HG03039 (cell line): ENCODE measurements at regions not wholly inside any gene's neighbourhood (a gene's known extent, or its start where the extent isn't known, plus 50 kb on each side); places are given as distances from the start of the nearest gene placed in this dataset.
A peak's percentile ranks its signal among the peaks of the same experiment; 100 is the strongest.
"Not testable (repeated sequence)": the region's sequence is repeated elsewhere in the genome, so short reads cannot be mapped to it uniquely, and the experiment has no call there.

Source experiments
- ATAC-seq: cut with Tn5 transposase; IDR thresholded peaks from one replicate; pipeline ENCODE4 v1.9.1; 2021; ENCODE audit warnings: mild to moderate bottlenecking, moderate library complexity; ENCODE audit not compliant: unreplicated experiment

- not testable (repeated sequence) for ATAC-seq
Measured at GRCh38 chrY:17511984-17512383, 368.0 kb downstream of the CDY2B start.

- ATAC-seq = not testable (repeated sequence)
Measured at GRCh38 chrY:17511476-17511875, 368.5 kb downstream of the CDY2B start.

DNA sequence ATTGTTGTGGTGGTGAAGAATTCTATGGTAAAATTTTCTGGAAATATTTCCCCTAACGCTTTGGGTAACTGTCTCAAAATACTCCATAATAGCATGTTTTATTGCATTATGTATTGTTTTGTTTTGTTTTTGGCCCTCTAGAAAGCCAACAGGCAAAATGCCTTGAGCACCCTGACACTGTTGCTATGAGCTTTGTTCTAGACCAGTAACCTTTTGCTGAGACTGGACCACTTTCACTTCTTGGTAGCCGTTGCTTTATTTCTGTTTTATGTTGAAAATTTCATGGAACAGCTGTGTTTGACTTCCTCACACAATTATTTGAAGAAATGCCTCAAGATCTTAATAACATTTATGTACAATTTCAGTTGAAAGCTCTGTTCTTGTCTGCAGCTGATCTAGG lies 374.2 kb downstream of the CDY2B start:
- ATAC-seq = not testable (repeated sequence)

DNA sequence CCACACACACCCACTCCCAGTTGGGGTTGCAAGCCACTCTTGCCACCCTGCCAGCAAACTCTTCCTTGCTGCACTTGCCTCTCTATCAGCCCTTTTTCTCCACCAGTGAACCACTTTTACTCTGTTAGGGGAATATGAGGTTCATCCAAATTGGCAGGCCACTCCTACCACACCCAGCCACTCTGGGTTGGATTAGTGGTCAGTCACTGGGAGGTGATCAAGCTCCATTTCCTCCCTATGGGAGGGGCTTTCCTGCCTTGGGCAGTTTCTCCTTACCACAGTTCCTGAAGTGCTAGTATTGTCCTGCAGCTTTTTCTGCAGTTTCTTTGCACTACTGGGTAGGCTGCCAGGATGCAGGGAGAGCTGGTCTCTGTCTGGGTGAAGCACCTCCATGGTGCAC lies 395.3 kb downstream of the CDY2B start:
- not testable (repeated sequence) for ATAC-seq

DNA sequence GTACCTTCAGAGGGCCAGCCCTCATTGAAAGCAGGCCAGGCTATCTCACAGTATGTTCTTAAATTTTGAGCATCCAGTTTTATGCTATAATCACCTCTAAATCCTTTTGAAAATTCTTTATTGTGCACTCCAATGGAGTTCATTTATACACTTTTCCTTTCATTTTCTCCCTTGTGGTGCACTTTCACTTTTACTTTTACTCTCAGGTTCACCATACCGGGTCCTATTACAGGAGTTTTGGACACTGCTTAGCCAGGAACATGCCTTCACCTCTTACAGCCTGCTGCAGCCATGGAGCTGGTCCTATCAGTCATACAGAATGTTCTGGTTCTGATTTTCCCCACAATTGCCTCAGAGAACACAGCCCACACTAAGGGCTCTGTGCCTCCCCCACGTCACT lies 395.9 kb downstream of the CDY2B start:
- ATAC-seq = peak; percentile 73

DNA sequence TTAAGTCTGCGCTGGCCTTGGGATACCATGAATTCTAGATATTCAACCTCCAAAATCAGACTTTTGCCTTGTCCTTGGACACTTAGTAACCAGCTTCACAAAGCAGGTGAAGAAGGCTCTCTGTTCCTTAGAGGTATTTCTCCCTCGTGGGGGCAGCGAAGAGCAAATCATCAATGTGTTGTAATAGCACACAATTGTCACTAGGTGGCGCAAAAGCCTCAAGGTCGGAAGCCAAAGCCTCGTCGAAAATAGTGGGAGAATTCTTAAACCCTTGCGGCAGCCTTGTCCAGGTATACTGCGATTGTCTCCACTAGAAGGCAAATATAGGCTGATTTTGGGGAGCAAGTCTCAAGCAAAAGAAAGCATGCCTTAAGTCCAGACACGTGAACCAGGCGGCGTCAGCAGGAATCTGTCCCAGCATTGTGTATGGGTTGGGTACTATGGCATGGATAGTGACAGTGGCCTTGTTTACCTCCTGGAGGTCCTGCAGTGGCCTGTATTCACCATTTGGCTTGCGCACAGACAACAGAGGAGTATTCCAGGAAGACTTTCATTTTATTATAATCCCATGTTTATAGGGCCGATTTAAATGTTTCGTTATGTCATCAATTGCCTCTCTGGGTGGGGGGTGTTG lies 398.5 kb downstream of the CDY2B start:
- not testable (repeated sequence) for ATAC-seq

- not testable (repeated sequence) for ATAC-seq
Measured at GRCh38 chrY:17472068-17472467, 408.0 kb downstream of the CDY2B start.

DNA sequence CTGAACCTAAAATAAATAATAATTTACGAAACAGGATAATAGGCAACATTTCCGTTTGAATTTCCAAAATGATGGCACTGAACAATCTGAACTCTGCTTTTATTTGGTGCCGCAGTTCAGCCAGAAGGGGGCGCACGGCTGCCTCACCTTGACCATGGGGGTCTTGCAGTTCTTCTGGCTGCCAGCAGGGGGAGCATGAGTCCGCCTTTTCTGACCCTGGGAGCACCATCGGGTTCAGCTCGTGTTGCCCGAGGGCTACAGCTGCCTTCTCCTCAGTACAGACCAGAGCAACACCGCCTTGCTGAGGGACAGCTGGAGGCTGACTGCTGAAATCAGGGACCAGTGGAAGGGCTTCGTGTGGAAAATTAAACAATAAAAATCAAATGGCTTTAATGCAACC lies 420.3 kb downstream of the CDY2B start:
- ATAC-seq = peak; percentile 70

- ATAC-seq = no peak
Measured at GRCh38 chrY:17430570-17431166, 449.4 kb downstream of the CDY2B start.

DNA sequence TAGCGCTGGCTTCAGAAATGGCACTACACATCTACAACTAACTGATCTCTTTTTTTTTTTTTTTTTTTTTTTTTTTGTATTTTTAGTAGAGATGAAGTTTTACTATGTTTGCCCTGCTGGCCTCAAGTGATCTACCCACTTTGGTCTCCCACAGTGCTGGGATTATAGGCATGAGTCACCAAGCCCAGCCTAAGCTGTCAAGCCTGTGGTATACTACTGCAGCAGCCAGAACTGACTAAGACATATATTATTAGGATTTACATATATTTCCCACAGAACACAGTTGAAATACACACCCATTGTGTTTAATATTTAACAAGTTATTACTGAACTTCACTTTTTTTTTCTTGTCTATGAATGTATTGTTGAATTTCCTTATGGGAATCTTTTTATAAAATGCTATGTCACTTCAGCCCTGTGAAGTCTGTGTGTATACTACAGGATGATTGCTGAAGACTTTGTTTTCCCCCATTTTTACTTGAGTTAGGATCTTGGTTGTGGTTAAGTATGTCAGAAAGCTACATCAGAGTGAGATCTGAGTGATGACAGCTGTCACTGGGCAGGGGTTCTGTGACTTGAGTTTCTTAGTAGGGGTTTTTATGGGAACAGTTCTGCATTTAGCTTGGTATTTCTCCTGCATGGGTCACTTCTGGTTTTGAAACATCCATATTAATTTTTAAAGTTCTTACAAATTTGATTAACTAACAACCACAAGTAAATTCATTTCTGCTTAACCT lies 481.5 kb downstream of the CDY2B start:
- no peak for ATAC-seq

DNA sequence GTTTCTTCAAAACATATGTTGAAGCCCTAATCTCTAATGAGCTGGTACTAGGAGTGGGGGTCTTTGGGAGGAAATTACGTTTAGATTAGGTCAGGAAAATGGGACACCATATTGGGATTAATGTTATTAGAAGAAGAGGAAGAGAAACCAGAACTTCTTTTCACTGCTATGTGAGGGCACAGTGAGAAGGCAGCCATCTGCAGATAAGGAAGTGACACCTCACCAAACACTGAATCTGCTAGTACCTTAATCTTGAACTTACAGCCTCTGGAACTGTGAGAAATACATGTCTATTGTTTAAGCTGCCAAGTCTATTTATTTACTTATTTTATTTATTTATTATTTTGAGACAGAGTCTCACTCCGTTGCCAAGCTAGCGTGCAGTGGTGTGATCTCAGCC lies 482.4 kb downstream of the CDY2B start:
- no peak for ATAC-seq

- ATAC-seq = no peak
Measured at GRCh38 chrY:17381431-17382070, 498.5 kb downstream of the CDY2B start.

DNA sequence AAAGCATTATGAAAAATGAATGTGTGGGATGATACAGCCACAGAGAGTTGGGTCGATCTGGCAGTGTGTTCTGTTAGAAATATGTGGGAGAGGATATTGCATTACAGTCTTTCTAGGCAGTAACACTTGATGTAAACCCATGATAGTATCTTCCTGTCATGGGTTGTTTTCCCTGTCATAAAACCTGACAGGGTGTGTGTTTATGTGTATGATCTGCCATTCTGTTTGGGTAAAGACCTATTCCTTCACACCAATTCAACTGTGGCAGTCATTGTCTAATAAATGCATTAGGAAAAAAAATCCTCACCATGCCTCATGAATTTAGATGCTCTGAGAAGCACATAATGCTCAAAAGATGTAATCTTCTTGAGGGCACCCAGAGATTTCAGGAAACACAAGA lies 501.7 kb downstream of the CDY2B start:
- no peak for ATAC-seq

DNA sequence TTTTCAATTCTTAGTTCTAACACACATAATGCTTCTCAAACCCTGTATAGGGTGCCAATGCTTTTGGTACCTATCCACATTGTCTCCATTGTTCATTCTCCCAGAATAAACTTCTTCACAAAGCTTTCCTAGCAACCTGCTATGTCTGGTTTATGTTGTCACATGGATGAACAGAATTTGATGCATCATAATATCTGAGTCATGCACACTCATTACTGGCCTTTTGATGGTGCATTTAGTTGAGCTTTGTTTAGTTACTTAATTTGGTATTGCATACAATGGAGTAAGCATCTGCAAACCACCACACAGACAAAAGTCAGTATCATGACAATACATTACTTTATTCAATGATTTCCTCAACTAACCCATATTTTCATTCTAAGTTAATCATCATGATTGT lies 511.6 kb downstream of the CDY2B start:
- no peak for ATAC-seq

DNA sequence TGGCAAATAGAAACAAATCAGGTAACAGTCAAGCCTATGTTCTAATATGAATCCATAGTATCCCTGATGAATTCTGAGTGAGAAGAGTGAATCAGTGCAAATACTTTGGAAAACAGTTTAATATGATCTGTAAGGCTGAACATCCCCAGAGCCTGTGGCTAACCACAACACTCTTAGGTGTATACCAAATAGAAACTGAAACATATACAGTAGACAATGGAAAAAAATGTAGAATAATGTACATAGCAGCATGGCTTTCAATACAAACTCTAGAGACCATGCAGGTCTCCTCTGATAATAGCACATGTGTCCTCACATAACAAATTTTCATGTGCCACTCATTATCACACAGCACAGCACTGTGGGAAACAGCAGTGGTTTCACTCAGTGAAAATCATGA lies 513.6 kb downstream of the CDY2B start:
- no peak for ATAC-seq

DNA sequence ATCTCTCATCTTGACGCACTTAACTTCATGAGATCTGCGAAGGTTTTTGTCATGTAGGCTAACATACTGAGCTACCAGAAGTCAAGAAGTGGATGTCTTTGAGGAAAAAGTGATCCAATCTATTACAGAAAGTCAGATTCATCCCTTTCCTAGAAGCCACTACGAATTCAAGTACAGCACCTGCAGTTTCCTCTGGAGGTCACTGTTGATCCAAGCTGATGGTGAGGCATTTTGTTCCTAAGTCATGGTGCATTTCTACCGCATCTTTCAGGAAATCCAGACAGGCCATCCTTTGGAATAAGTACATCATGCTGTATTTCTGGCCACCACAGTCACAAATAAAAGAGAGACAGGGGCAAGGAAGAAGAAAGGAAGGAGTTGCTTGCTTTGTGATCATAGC lies 541.0 kb downstream of the CDY2B start:
- no peak for ATAC-seq

- no peak for ATAC-seq
Measured at GRCh38 chrY:17330733-17331132, 549.3 kb downstream of the CDY2B start.

DNA sequence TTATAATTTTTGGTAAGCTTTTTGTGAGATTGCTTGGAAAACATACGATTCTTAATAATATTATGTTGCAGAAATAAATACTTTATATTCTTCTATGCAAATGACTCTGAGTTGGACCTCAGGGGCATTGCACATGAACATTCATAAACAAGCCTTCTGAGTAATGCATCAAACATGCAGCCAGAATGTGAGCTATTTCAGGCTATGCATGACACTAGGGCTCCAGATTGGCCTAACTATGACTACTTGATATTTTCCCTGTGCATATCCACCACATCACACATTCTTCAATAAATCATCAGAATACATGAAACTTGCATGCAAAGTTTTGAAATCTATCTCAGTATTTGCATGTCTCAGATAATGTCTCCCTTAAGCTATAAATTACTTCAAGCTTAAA lies 560.1 kb downstream of the CDY2B start:
- ATAC-seq = no peak

- no peak for ATAC-seq
Measured at GRCh38 chrY:17318631-17319030, 561.4 kb downstream of the CDY2B start.

DNA sequence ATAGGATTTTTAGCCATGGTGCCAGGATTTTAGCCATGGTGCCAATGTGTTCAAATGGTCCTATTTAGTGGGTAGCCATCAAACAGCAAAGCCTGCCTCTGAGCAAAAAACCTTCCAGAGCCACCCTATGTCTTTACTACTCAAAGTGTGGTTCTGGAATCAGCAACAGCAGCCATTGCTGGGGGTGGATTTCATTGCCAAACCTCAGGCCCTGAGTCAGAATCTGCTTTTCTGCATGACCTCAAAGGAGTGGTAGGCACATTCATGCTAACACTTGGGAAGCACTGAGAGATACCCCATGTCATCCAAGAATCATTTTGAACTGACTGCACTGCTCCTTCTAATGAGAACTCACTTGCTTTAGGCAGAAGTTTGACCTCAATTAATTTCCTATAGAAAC lies 603.0 kb downstream of the CDY2B start:
- ATAC-seq = no peak

DNA sequence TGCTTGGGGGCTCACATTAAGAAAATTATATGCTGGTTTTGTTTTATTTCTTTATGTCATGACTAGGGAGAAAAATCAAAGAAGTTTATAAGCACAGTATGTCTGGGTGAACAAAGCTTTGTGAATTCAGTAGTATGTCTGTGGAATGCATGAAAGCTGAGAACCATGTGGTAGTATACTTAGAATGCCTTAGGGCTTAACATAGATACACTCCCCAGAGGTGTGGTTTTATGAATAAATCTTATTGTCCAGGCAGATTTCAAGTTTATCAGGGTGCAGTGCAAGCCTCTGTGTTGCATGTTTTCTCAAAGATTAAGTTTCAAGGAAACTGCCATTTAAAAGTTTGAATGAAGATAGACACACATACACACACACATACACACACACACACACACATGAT lies 620.5 kb downstream of the CDY2B start:
- no peak for ATAC-seq

- no peak for ATAC-seq
Measured at GRCh38 chrY:17238406-17238805, 641.6 kb downstream of the CDY2B start.
